PFSK-1 (cell line): ENCODE measurements at regions not wholly inside any gene's neighbourhood (a gene's known extent, or its start where the extent isn't known, plus 50 kb on each side); places are given as distances from the start of the nearest gene placed in this dataset.

Experiments used
- FOXP2 ChIP-seq: optimal IDR thresholded peaks from 2 replicates; pipeline ENCODE3; 2011; ENCODE audit warnings: borderline replicate concordance, control low read depth, inconsistent platforms; ENCODE audit not compliant: insufficient read depth; ENCODE audit errors: extremely low read length, extremely low read depth
- POLR2AphosphoS5 ChIP-seq: IDR thresholded peaks from 2 replicates; pipeline ENCODE4 v1.6.1; 2012; ENCODE audit warnings: low read depth, mild to moderate bottlenecking, control low read depth, low read length, moderate library complexity
- REST ChIP-seq, 2 experiments: IDR thresholded peaks; 2 replicates each; pipeline versions ENCODE4 v1.6.1 to v1.8.0; 2011 to 2012; ENCODE audit warnings: low read depth in 2 of 2, low read length in 2 of 2, control low read depth in 1 of 2, inconsistent platforms in 1 of 2, mild to moderate bottlenecking in 1 of 2, moderate library complexity in 1 of 2; ENCODE audit not compliant: insufficient read depth in 1 of 2
- SIN3A ChIP-seq: IDR thresholded peaks from 2 replicates; pipeline ENCODE4 v1.6.1; 2012; ENCODE audit warnings: mild to moderate bottlenecking, low read length, moderate library complexity, borderline replicate concordance; ENCODE audit not compliant: insufficient read depth
- TAF1 ChIP-seq: IDR thresholded peaks from 2 replicates; pipeline ENCODE4 v1.6.1; 2012; ENCODE audit warnings: low read length, control low read depth, borderline replicate concordance; ENCODE audit not compliant: insufficient read depth

- no peak for TF ChIP-seq REST (IDR thresholded peaks at IDR 0.05; ENCODE audit: insufficient read depth in 1 of 2, low read depth in 2 of 2, low read length in 2 of 2)
- no peak for TF ChIP-seq TAF1
- no peak for TF ChIP-seq SIN3A
Measured at GRCh38 chr12:61574339-61574738, 685.9 kb upstream of the USP15 start.

GRCh38 chr12:61584943-61585342 is 675.3 kb upstream of the USP15 start:
- TF ChIP-seq FOXP2 (no peak), TAF1 (no peak), POLR2AphosphoS5 (no peak), REST (IDR thresholded peaks at IDR 0.05; ENCODE audit: insufficient read depth in 1 of 2, low read depth in 2 of 2, low read length in 2 of 2) (no peak), SIN3A (no peak)

GRCh38 chr12:61610143-61610542 is 650.1 kb upstream of the USP15 start:
- TF ChIP-seq POLR2AphosphoS5 (no peak), FOXP2 (no peak)

- TF ChIP-seq REST (IDR thresholded peaks at IDR 0.05; ENCODE audit: insufficient read depth in 1 of 2, low read depth in 2 of 2, low read length in 2 of 2), result no peak
Measured at GRCh38 chr12:61629702-61630101, 630.5 kb upstream of the USP15 start.

DNA sequence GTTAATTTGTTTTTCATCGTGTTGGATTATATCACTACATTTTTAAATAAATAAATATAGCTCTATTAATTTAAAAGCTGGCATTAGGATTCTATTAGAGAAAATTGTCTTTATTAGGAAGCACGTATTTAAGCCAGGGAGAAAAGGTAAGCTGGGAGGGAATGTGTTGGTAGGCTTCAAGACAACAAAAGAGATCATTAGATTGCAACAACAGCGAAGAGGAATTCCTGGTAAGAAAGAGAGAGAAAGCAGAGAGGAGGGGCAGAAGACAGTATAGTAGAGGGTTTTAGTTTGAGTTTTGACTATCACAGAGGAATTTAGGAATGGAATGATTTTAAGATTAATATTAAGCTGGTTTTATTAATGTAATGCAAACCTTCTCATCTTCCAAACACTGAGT is 613.6 kb upstream of the USP15 start:
- TF ChIP-seq POLR2AphosphoS5 (no peak), SIN3A (no peak), FOXP2 (no peak), TAF1 (no peak), REST (IDR thresholded peaks at IDR 0.05; ENCODE audit: insufficient read depth in 1 of 2, low read depth in 2 of 2, low read length in 2 of 2) (no peak)

DNA sequence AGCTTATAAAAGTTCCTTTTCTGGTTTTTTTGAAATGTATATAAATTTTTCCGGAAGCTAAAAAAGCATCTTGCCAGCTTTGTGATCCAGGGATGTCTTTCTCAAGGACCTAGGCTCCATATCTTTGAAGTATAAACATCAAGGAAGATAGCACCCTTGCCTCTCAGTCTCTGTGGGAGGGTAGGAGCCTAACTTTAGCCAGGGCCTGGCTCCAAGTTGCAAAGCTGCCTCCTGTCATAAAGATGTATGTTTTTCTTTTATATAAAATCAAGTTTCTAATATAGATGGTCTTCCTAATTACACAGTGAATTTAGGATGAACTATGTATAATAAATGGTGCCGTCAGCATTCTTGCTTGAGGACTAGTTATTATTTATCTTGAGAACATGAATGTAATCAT is 612.6 kb upstream of the USP15 start:
- TF ChIP-seq TAF1 (no peak), POLR2AphosphoS5 (no peak), FOXP2 (no peak), REST (IDR thresholded peaks at IDR 0.05; ENCODE audit: insufficient read depth in 1 of 2, low read depth in 2 of 2, low read length in 2 of 2) (no peak), SIN3A (no peak)
